ENCODE measurements at regions not wholly inside any gene's neighbourhood (a gene's known extent, or its start where the extent isn't known, plus 50 kb on each side); places are given as distances from the start of the nearest gene placed in this dataset.

DNA sequence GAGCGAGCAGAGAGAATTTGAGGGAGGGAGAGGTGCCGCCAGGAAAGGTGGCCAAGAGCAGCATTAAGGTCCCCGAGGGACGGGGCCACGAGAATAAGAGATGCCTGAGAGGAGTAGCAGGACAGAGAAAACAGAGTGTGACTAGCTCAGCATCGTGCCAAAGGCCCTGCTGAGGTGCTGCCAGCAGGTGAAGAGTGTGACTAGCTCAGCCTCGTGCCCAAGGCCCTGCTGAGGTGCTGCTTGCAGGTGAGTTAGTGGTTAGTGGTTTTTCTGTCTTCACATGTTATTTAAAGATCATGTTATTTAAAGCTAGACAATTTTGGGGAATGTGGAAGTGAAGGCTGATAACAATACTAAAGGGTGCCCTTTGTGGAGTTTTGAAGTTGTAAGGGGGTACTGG is 464.5 kb upstream of the FAT1 start:
- TF ChIP-seq ZNF274 (IDR thresholded peaks at IDR 0.05; ENCODE audit: low read depth, low read length): no peak
- TF ChIP-seq SUZ12 (IDR thresholded peaks at IDR 0.05; ENCODE audit: extremely low read depth, insufficient read depth, insufficient read length): no peak

Data from NT2/D1 (cell line).